GM12873 (cell line): ENCODE measurements at regions not wholly inside any gene's neighbourhood (a gene's known extent, or its start where the extent isn't known, plus 50 kb on each side); places are given as distances from the start of the nearest gene placed in this dataset.

Experiments
- CTCF ChIP-seq: IDR thresholded peaks from 2 replicates; pipeline ENCODE4 v1.5.1; 2012; ENCODE audit warnings: low read depth, mild to moderate bottlenecking, moderate library complexity, low read length, control low read depth; ENCODE audit not compliant: insufficient read depth; ENCODE audit errors: missing control alignments

GRCh38 chr1:238346340-238346739 lies 455.6 kb upstream of the ZP4 start:
- no peak for TF ChIP-seq CTCF

- no peak for TF ChIP-seq CTCF
Measured at GRCh38 chr1:238345837-238346236, 455.1 kb upstream of the ZP4 start.

GRCh38 chr1:238343852-238344251 lies 453.1 kb upstream of the ZP4 start:
- no peak for TF ChIP-seq CTCF

DNA sequence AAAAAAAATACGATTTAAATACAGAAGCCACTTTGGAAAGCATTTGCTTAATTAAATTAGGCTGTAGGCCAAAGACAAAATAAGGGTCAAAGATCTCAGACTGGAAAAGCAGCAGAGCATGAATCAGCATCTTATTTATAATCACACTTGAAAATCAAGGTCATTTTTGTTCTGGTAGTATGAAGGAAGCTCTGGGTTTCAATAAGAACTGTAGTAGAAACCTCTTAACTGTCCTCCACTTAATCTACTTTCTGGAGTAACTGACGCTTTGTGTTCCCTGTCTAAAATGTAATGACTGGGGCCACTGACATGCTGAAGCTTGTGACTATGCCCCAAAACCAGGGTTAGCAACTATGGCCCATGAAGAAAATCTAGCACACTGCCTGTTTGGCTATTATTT lies 450.7 kb upstream of the ZP4 start:
- TF ChIP-seq CTCF, result no peak

DNA sequence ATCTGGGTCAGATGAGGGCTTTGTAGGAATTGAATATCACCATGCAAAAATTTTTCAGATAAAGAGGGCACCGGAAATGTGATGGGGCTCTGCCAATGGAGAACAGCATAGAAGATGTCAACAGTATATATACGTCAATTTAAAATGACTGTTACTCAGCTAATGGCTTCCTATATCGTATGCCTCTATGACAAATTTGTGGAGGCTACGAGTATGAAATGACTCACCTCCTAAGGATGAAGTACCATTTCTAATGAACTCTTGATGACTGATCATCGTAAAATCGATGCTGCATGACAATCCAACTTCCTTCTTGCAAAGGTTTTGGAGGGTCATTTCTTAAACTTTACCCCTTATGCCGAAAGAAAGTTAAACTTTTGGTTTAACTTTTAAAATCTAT lies 450.3 kb upstream of the ZP4 start:
- TF ChIP-seq CTCF, result no peak

DNA sequence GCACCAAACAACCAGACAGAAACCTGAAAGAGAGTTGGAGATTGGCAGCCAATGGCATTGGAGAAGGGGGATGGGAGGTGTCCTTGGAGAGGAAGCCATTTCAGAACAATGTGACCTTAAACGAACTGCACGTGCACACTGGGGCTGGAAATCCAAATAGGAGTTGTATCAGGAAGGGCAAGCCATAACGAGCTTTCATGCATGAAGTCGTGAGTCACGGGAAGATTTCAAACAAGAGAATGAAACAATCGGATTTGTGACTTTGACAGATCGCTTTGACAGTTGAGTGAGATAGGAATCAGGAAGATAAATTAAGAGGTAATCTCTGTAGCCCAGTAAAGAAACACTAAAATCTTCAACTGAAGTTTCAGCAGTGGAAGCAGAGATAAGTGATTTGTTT lies 445.8 kb upstream of the ZP4 start:
- no peak for TF ChIP-seq CTCF

DNA sequence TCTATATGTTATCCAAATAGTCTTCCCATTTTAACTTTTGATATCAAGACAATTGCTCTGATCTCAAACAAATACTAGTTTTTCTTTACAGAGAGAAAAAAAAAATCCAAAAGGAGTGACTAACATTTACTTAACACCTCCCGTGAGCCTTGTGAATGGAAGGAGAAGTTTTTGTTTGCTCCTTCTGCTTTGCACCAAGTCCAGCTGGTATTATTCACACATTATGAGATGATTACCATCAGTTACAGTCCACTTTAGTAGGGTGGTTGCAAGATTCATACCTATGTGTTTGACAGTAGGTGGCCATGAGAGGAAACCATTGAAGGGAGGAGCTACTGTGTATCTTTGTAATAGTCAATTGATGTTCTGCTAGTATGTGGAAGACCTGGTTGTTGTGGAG lies 443.4 kb upstream of the ZP4 start:
- no peak for TF ChIP-seq CTCF

GRCh38 chr1:238331557-238331956 lies 440.8 kb upstream of the ZP4 start:
- TF ChIP-seq CTCF, result no peak
